Mucosa of stomach (tissue), 1 donor: ENCODE measurements at regions not wholly inside any gene's neighbourhood (a gene's known extent, or its start where the extent isn't known, plus 50 kb on each side); places are given as distances from the start of the nearest gene placed in this dataset.

ENCODE experiments used
- H3K27me3 ChIP-seq: one replicate; pipeline ENCODE4 v1.7.0; 2013; ENCODE audit warnings: mild to moderate bottlenecking, low read length; ENCODE audit not compliant: control insufficient read depth, insufficient read depth
- H3K36me3 ChIP-seq: one replicate; pipeline ENCODE4 v1.7.0; 2013; ENCODE audit warnings: low read length; ENCODE audit not compliant: control insufficient read depth, insufficient read depth
- H3K4me1 ChIP-seq: one replicate; pipeline ENCODE4 v1.7.0; 2013; ENCODE audit warnings: mild to moderate bottlenecking, low read length; ENCODE audit not compliant: control insufficient read depth, insufficient read depth
- H3K4me3 ChIP-seq: one replicate; pipeline ENCODE4 v1.7.0; 2013; ENCODE audit warnings: low read length
- H3K9ac ChIP-seq: one replicate; pipeline ENCODE4 v1.7.0; 2013; ENCODE audit warnings: mild to moderate bottlenecking, low read length, moderate library complexity
- H3K9me3 ChIP-seq: one replicate; pipeline ENCODE4 v1.7.0; 2013; ENCODE audit warnings: mild to moderate bottlenecking, low read length, moderate library complexity; ENCODE audit not compliant: control insufficient read depth
- donor health status: Pancreatic carcinoma.

- H3K27me3 ChIP-seq = no peaks in the 10 kb centered on the region
- no peak overlapping the region for H3K9ac ChIP-seq
- H3K4me3 ChIP-seq = no peak overlapping the region
- H3K36me3 ChIP-seq = no peaks in the 10 kb centered on the region
- no peaks in the 10 kb centered on the region for H3K9me3 ChIP-seq
- no peaks in the 10 kb centered on the region for H3K4me1 ChIP-seq
These were observed 430.0 kb upstream of the SOX5 start for GRCh38 chr12:24379433-24379832.

GRCh38 chr12:24378548-24379407 lies 429.3 kb upstream of the SOX5 start:
- Histone ChIP-seq H3K9me3 (no peaks in the 10 kb centered on the region), H3K9ac (no peak overlapping the region), H3K36me3 (no peaks in the 10 kb centered on the region), H3K4me1 (no peaks in the 10 kb centered on the region), H3K4me3 (no peak overlapping the region), H3K27me3 (no peaks in the 10 kb centered on the region)

GRCh38 chr12:24374452-24374851 lies 425.0 kb upstream of the SOX5 start:
- H3K4me3 ChIP-seq = no peak overlapping the region
- H3K9ac ChIP-seq = no peak overlapping the region
- no peaks in the 10 kb centered on the region for H3K36me3 ChIP-seq
- no peaks in the 10 kb centered on the region for H3K4me1 ChIP-seq
- H3K27me3 ChIP-seq = no peaks in the 10 kb centered on the region
- H3K9me3 ChIP-seq = no peaks in the 10 kb centered on the region

GRCh38 chr12:24373004-24373403 lies 423.5 kb upstream of the SOX5 start:
- no peak overlapping the region for H3K9ac ChIP-seq

GRCh38 chr12:24366514-24366913 lies 417.0 kb upstream of the SOX5 start:
- no peaks in the 10 kb centered on the region for H3K36me3 ChIP-seq
- H3K4me1 ChIP-seq = no peaks in the 10 kb centered on the region
- no peak overlapping the region for H3K4me3 ChIP-seq
- H3K9me3 ChIP-seq = no peaks in the 10 kb centered on the region
- no peaks in the 10 kb centered on the region for H3K27me3 ChIP-seq
- no peak overlapping the region for H3K9ac ChIP-seq

More at GRCh38 chr12:24373004-24373403, 423.5 kb upstream of the SOX5 start:
- H3K27me3 ChIP-seq = no peaks in the 10 kb centered on the region
- H3K36me3 ChIP-seq = no peaks in the 10 kb centered on the region
- H3K9me3 ChIP-seq = no peaks in the 10 kb centered on the region
- H3K4me1 ChIP-seq = no peaks in the 10 kb centered on the region
- no peak overlapping the region for H3K4me3 ChIP-seq

- Histone ChIP-seq H3K36me3 (no peaks in the 10 kb centered on the region), H3K9me3 (no peaks in the 10 kb centered on the region), H3K4me3 (no peak overlapping the region), H3K9ac (no peak overlapping the region), H3K27me3 (no peaks in the 10 kb centered on the region), H3K4me1 (no peaks in the 10 kb centered on the region)
These were observed 415.5 kb upstream of the SOX5 start for GRCh38 chr12:24364921-24365320.

- Histone ChIP-seq H3K27me3 (no peaks in the 10 kb centered on the region), H3K9me3 (no peaks in the 10 kb centered on the region), H3K4me1 (no peaks in the 10 kb centered on the region), H3K9ac (no peak overlapping the region), H3K4me3 (no peak overlapping the region), H3K36me3 (no peaks in the 10 kb centered on the region)
These were observed 413.8 kb upstream of the SOX5 start for GRCh38 chr12:24363177-24363754.

GRCh38 chr12:24361877-24362580 lies 412.6 kb upstream of the SOX5 start:
- no peaks in the 10 kb centered on the region for H3K27me3 ChIP-seq
- no peaks in the 10 kb centered on the region for H3K9me3 ChIP-seq
- no peak overlapping the region for H3K4me3 ChIP-seq
- H3K4me1 ChIP-seq = no peaks in the 10 kb centered on the region
- H3K36me3 ChIP-seq = no peaks in the 10 kb centered on the region
- H3K9ac ChIP-seq = no peak overlapping the region

GRCh38 chr12:24360907-24361306 lies 411.4 kb upstream of the SOX5 start:
- Histone ChIP-seq H3K27me3 (no peaks in the 10 kb centered on the region), H3K9ac (no peak overlapping the region), H3K4me3 (no peak overlapping the region), H3K9me3 (no peaks in the 10 kb centered on the region), H3K4me1 (no peaks in the 10 kb centered on the region), H3K36me3 (no peaks in the 10 kb centered on the region)

- Histone ChIP-seq H3K9ac (no peak overlapping the region), H3K4me3 (no peak overlapping the region), H3K36me3 (no peaks in the 10 kb centered on the region), H3K9me3 (no peaks in the 10 kb centered on the region), H3K4me1 (no peaks in the 10 kb centered on the region), H3K27me3 (no peaks in the 10 kb centered on the region)
These were observed 411.0 kb upstream of the SOX5 start for GRCh38 chr12:24360461-24360860.

GRCh38 chr12:24360057-24360456 lies 410.6 kb upstream of the SOX5 start:
- no peak overlapping the region for H3K4me3 ChIP-seq
- H3K4me1 ChIP-seq = no peaks in the 10 kb centered on the region

GRCh38 chr12:24359418-24359817 lies 409.9 kb upstream of the SOX5 start:
- H3K9ac ChIP-seq = no peak overlapping the region
- no peaks in the 10 kb centered on the region for H3K27me3 ChIP-seq
- H3K4me1 ChIP-seq = no peaks in the 10 kb centered on the region
- H3K9me3 ChIP-seq = no peaks in the 10 kb centered on the region
- H3K36me3 ChIP-seq = no peaks in the 10 kb centered on the region
- H3K4me3 ChIP-seq = no peak overlapping the region

More at GRCh38 chr12:24360057-24360456, 410.6 kb upstream of the SOX5 start:
- Histone ChIP-seq H3K9me3 (no peaks in the 10 kb centered on the region), H3K9ac (no peak overlapping the region), H3K27me3 (no peaks in the 10 kb centered on the region), H3K36me3 (no peaks in the 10 kb centered on the region)
